ENCODE measurements at regions not wholly inside any gene's neighbourhood (a gene's known extent, or its start where the extent isn't known, plus 50 kb on each side); places are given as distances from the start of the nearest gene placed in this dataset.

GRCh38 chr4:104353481-104353880 lies 141.2 kb downstream of the CXXC4 start:
- TF ChIP-seq CTCF (optimal IDR thresholded peaks at IDR 0.05 in 1 of 3, IDR thresholded peaks at IDR 0.05 in 1 of 3, conservative IDR thresholded peaks at IDR 0.05 in 1 of 3; ENCODE audit: extremely low read depth in 1 of 3, insufficient read depth in 2 of 3, low read length in 3 of 3), result no peak
- TF ChIP-seq EZH2 (IDR thresholded peaks at IDR 0.05; ENCODE audit: low read length), result no peak
